Stomach (tissue), 4 donors: ENCODE measurements at regions not wholly inside any gene's neighbourhood (a gene's known extent, or its start where the extent isn't known, plus 50 kb on each side); places are given as distances from the start of the nearest gene placed in this dataset.

Source experiments
- CTCF ChIP-seq, 7 experiments: fragments of 450-650 bp in 4 of 7; fragments of 200-600 bp in 3 of 7; sonication (generic) in 3 of 7; IDR thresholded peaks; one replicate each; pipeline ENCODE4 v1.5.1; 2016 to 2019; ENCODE audit warnings: antibody characterized with exemption in 7 of 7, control low read depth in 2 of 7, mild to moderate bottlenecking in 1 of 7
- EP300 ChIP-seq: sonication (generic); formaldehyde crosslinking; IDR thresholded peaks from one replicate; pipeline ENCODE4 v1.6.1; 2017; ENCODE audit warnings: antibody characterized with exemption
- POLR2A ChIP-seq, 4 donors: fragments of 450-650 bp; IDR thresholded peaks; one replicate each; pipeline ENCODE4 v1.6.1; 2016; ENCODE audit warnings: antibody characterized with exemption in 4 of 4, control low read depth in 2 of 4, mild to moderate bottlenecking in 1 of 4, moderate library complexity in 1 of 4

GRCh38 chr5:100043475-100043874, 491.7 kb upstream of the FAM174A start:
- no peak for TF ChIP-seq POLR2A (IDR thresholded peaks at IDR 0.05)
- TF ChIP-seq CTCF (IDR thresholded peaks at IDR 0.05), result no peak
- no peak for TF ChIP-seq EP300
